ENCODE measurements at regions not wholly inside any gene's neighbourhood (a gene's known extent, or its start where the extent isn't known, plus 50 kb on each side); places are given as distances from the start of the nearest gene placed in this dataset.
"Not testable (repeated sequence)": the region's sequence is repeated elsewhere in the genome, so short reads cannot be mapped to it uniquely, and the experiment has no call there.

DNA sequence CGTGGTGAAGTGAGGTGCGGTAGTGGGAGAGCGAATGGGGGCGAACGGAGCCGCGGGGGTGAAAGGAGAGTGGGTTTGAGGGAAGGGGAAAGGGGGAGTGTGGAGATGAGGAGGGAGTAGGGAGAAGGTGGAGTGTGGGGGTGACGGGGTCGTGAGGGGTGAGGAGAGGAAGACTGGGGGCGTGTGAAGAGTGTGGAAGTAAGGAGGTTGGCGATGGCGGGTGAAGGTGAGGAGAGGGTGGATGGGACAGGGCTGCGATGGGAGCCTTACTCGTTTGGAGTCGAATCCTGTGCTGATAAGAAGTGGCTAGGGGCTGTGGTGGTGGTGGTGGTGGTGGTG, 93.2 kb upstream of the FAM153A start:
- TF ChIP-seq, protein P1, sequence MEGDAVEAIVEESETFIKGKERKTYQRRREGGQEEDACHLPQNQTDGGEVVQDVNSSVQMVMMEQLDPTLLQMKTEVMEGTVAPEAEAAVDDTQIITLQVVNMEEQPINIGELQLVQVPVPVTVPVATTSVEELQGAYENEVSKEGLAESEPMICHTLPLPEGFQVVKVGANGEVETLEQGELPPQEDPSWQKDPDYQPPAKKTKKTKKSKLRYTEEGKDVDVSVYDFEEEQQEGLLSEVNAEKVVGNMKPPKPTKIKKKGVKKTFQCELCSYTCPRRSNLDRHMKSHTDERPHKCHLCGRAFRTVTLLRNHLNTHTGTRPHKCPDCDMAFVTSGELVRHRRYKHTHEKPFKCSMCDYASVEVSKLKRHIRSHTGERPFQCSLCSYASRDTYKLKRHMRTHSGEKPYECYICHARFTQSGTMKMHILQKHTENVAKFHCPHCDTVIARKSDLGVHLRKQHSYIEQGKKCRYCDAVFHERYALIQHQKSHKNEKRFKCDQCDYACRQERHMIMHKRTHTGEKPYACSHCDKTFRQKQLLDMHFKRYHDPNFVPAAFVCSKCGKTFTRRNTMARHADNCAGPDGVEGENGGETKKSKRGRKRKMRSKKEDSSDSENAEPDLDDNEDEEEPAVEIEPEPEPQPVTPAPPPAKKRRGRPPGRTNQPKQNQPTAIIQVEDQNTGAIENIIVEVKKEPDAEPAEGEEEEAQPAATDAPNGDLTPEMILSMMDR (conservative IDR thresholded peaks at IDR 0.05; ENCODE audit: low read depth, low read length): not testable (repeated sequence)
- not testable (repeated sequence) for TF ChIP-seq EZH2 (IDR thresholded peaks at IDR 0.05; ENCODE audit: borderline replicate concordance, low read depth, low read length, poor library complexity, severe bottlenecking)
